ENCODE measurements at regions not wholly inside any gene's neighbourhood (a gene's known extent, or its start where the extent isn't known, plus 50 kb on each side); places are given as distances from the start of the nearest gene placed in this dataset.

GRCh38 chr5:145446412-145446811 is 388.7 kb downstream of the PRELID2 start (continued):
- TF ChIP-seq ETS1 (IDR thresholded peaks at IDR 0.05) (no peak), ZNF114 (CRISPR knock-in tag; IDR thresholded peaks at IDR 0.05) (no peak)

- H3F3A ChIP-seq (replicated peaks; ENCODE audit: low read depth) = no peaks in the 10 kb centered on the region
- Mint-ChIP-seq H3K36me3 (ENCODE audit: low read depth) (no peaks in the 10 kb centered on the region), H3K4me1 (no peaks in the 10 kb centered on the region; the same call in 2 of the 3 replicates), H3K27me3 (ENCODE audit: insufficient read depth, low read depth, poor library complexity) (peaks cover 3% of the 10 kb centered on the region), H3K9me3 (no peaks in the 10 kb centered on the region; the same call in 2 of the 3 replicates), H3K4me3 (no peak overlapping the region), H3K27ac (no peak overlapping the region; the same call in 1 of the 2 replicates)
- H3K27ac ChIP-seq (ENCODE audit: low read depth) = no peak overlapping the region
- no peak overlapping the region for H3K4me3 ChIP-seq
- no peak overlapping the region for H2AFZ ChIP-seq
- no peak overlapping the region for H3K4me2 ChIP-seq
- no peaks in the 10 kb centered on the region for H3K36me3 ChIP-seq (ENCODE audit: insufficient read depth)
- DNase-seq (ENCODE audit: low spot score) (no peak), ATAC-seq (no peak)
- no peaks in the 10 kb centered on the region for H3K79me2 ChIP-seq (replicated peaks; ENCODE audit: insufficient read depth)
- no peaks in the 10 kb centered on the region for H4K20me1 ChIP-seq (replicated peaks; ENCODE audit: insufficient read depth)
- H3K9me2 ChIP-seq (ENCODE audit: insufficient read depth) = 0 out of 2 replicates have a peak, but pooled peaks cover 4% of the 10 kb centered on the region
- H3K27me3 ChIP-seq (ENCODE audit: insufficient read depth) = no peaks in the 10 kb centered on the region
- peaks cover 2% of the 10 kb centered on the region; the same call in 1 of the 2 replicates for H3K4me1 ChIP-seq (ENCODE audit: insufficient read depth)
- TF ChIP-seq CREB1 (CRISPR knock-in tag; IDR thresholded peaks at IDR 0.05; ENCODE audit: low read depth) = no peak
- TF ChIP-seq ZNF331 (CRISPR knock-in tag; IDR thresholded peaks at IDR 0.05; ENCODE audit: low read depth) = no peak
- no peak for TF ChIP-seq NANOG (IDR thresholded peaks at IDR 0.05; ENCODE audit: borderline replicate concordance)
- no peak for TF ChIP-seq STAT1 (IDR thresholded peaks at IDR 0.05; ENCODE audit: unreplicated experiment)
- TF ChIP-seq CTCF (conservative IDR thresholded peaks at IDR 0.05; ENCODE audit: low read depth in 2 of 2) = no peak
- TF ChIP-seq REST (IDR thresholded peaks at IDR 0.05; ENCODE audit: unreplicated experiment) = no peak
- TF ChIP-seq JUNB (IDR thresholded peaks at IDR 0.05; ENCODE audit: unreplicated experiment) = no peak
- no peak for TF ChIP-seq ETS1 (IDR thresholded peaks at IDR 0.05)
- TF ChIP-seq ZNF114 (CRISPR knock-in tag; IDR thresholded peaks at IDR 0.05) = no peak
- TF ChIP-seq EZH2phosphoT487 (IDR thresholded peaks at IDR 0.05; ENCODE audit: unreplicated experiment) = no peak
- no peak for TF ChIP-seq EZH2 (IDR thresholded peaks at IDR 0.05; ENCODE audit: low read depth, unreplicated experiment)
- TF ChIP-seq POLR2AphosphoS5 (IDR thresholded peaks at IDR 0.05; ENCODE audit: low read depth) = no peak
These were observed 390.1 kb downstream of the PRELID2 start for GRCh38 chr5:145445027-145445426.

Measured in GM23338 (cell line).